Astrocyte (in vitro differentiated cells and primary cell): ENCODE measurements at regions not wholly inside any gene's neighbourhood (a gene's known extent, or its start where the extent isn't known, plus 50 kb on each side); places are given as distances from the start of the nearest gene placed in this dataset.

Source experiments
- DNase-seq: peaks from one replicate; pipeline ENCODE4 v3.0.0-alpha.2; 2010; ENCODE audit warnings: low read depth
- FAIRE-seq: peaks from 2 replicates; lab custom pipeline; 2011; peaks lifted over from hg19 to GRCh38; lab: Jason Lieb, UNC
- H2AFZ ChIP-seq: 2 replicates; pipeline ENCODE4 v1.6.0; 2012; ENCODE audit warnings: low read depth, low read length, inconsistent platforms
- H3K27ac ChIP-seq: 2 replicates; pipeline ENCODE4 v1.5.1; 2011; ENCODE audit warnings: low read depth, low read length, inconsistent platforms
- H3K27me3 ChIP-seq: 2 replicates; pipeline ENCODE4 v1.6.0; 2011; ENCODE audit warnings: low read length, inconsistent platforms; ENCODE audit not compliant: insufficient read depth
- H3K36me3 ChIP-seq: 2 replicates; pipeline ENCODE4 v1.5.1; 2011; ENCODE audit warnings: low read length, inconsistent platforms; ENCODE audit not compliant: insufficient read depth
- H3K4me1 ChIP-seq: 2 replicates; pipeline ENCODE4 v1.5.1; 2011; ENCODE audit warnings: low read length, inconsistent platforms; ENCODE audit not compliant: insufficient read depth
- H3K4me2 ChIP-seq: 2 replicates; pipeline ENCODE4 v1.6.0; 2012; ENCODE audit warnings: low read length, inconsistent platforms
- H3K4me3 ChIP-seq: 2 replicates; pipeline ENCODE4 v1.5.1; 2011; ENCODE audit warnings: low read depth, mild to moderate bottlenecking, low read length, inconsistent platforms; ENCODE audit not compliant: insufficient read depth
- H3K79me2 ChIP-seq: 2 replicates; pipeline ENCODE4 v1.6.0; 2012; ENCODE audit warnings: mild to moderate bottlenecking, low read length, inconsistent platforms; ENCODE audit not compliant: insufficient read depth
- H3K9ac ChIP-seq: 2 replicates; pipeline ENCODE4 v1.6.0; 2012; ENCODE audit warnings: mild to moderate bottlenecking, low read length, inconsistent platforms
- H3K9me3 ChIP-seq: 2 replicates; pipeline ENCODE4 v1.5.1; 2012; ENCODE audit warnings: low read depth, mild to moderate bottlenecking, low read length, inconsistent platforms; ENCODE audit not compliant: insufficient read depth
- H4K20me1 ChIP-seq: 2 replicates; pipeline ENCODE4 v1.6.0; 2012; ENCODE audit warnings: low read length, inconsistent platforms; ENCODE audit not compliant: insufficient read depth
- H3K27ac Mint-ChIP-seq: one replicate; pipeline ENCODE4 v1.8.0; 2021; ENCODE audit warnings: mild to moderate bottlenecking, mixed read lengths; ENCODE audit not compliant: unreplicated experiment
- H3K27me3 Mint-ChIP-seq: one replicate; pipeline ENCODE4 v1.8.0; 2021; ENCODE audit warnings: low read depth, mixed read lengths; ENCODE audit not compliant: unreplicated experiment
- H3K36me3 Mint-ChIP-seq: one replicate; pipeline ENCODE4 v1.8.0; 2021; ENCODE audit warnings: low read depth, mixed read lengths; ENCODE audit not compliant: unreplicated experiment
- H3K4me1 Mint-ChIP-seq: one replicate; pipeline ENCODE4 v1.8.0; 2021; ENCODE audit warnings: low read depth, mixed read lengths; ENCODE audit not compliant: unreplicated experiment
- H3K4me3 Mint-ChIP-seq: one replicate; pipeline ENCODE4 v1.8.0; 2021; ENCODE audit warnings: mild to moderate bottlenecking, moderate library complexity, mixed read lengths; ENCODE audit not compliant: unreplicated experiment
- H3K9me3 Mint-ChIP-seq: one replicate; pipeline ENCODE4 v1.8.0; 2021; ENCODE audit warnings: mild to moderate bottlenecking, mixed read lengths; ENCODE audit not compliant: unreplicated experiment
- EZH2 ChIP-seq: IDR thresholded peaks from 2 replicates; pipeline ENCODE4 v1.6.1; 2012; ENCODE audit warnings: mild to moderate bottlenecking, low read length, inconsistent platforms; ENCODE audit not compliant: insufficient read depth
- TF ChIP-seq, protein P1 (sequence below): IDR thresholded peaks from 2 replicates; pipeline ENCODE4 v1.5.1; 2011; ENCODE audit warnings: low read depth, mild to moderate bottlenecking, inconsistent platforms, low read length, moderate library complexity; ENCODE audit not compliant: insufficient read depth

DNA sequence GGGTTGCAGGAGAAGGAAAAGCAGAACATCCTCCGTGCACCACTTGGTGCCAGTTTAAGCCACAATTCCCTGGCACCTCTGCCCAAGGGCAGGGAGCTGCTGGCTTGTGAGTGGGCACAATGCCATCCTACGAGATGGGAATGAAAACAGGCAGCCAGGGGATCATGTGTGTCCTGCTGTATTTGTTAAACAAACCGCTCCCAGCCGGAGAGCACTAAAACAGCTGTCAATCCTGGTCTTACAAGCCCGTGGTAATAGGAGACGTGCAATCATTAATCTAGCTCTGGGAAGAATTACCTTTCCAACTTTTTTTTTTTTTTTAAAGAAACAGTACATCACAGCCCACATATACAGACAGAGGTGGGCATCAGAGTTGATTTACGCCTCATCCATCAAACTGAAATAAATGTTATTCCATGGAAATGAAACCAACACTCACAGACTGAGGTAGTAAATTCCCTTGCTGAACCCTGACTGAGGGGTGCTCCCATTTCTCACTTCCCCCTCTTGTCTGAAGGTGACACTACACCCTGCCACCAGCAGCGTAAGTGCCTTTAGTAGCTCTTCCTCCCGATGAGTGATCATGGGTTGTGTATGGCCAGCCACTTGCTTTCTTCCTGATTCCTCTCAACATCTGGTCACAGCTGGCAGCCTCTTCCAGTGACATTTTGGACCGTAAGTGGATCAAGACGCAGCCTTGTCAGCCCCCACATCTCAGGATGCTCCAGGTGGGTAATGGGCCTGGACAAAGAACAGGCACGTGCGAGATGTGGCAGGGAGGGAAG lies 143.8 kb downstream of the TEX36 start:
- Histone ChIP-seq H4K20me1 (no peaks in the 10 kb centered on the region), H3K27me3 (peaks cover 4% of the 10 kb centered on the region), H3K36me3 (no peaks in the 10 kb centered on the region), H3K79me2 (no peaks in the 10 kb centered on the region), H3K4me1 (no peaks in the 10 kb centered on the region), H3K4me3 (no peak overlapping the region), H3K27ac (no peak overlapping the region), H2AFZ (no peak overlapping the region), H3K9ac (no peak overlapping the region), H3K4me2 (no peak overlapping the region), H3K9me3 (no peaks in the 10 kb centered on the region)
- no peak for TF ChIP-seq EZH2
- Mint-ChIP-seq H3K4me1 (no peaks in the 10 kb centered on the region), H3K27me3 (peaks cover 42% of the 10 kb centered on the region), H3K4me3 (no peak overlapping the region), H3K36me3 (no peaks in the 10 kb centered on the region), H3K27ac (no peak overlapping the region), H3K9me3 (peaks cover 1% of the 10 kb centered on the region)
- no peak for DNase-seq
- no peak for FAIRE-seq

DNA sequence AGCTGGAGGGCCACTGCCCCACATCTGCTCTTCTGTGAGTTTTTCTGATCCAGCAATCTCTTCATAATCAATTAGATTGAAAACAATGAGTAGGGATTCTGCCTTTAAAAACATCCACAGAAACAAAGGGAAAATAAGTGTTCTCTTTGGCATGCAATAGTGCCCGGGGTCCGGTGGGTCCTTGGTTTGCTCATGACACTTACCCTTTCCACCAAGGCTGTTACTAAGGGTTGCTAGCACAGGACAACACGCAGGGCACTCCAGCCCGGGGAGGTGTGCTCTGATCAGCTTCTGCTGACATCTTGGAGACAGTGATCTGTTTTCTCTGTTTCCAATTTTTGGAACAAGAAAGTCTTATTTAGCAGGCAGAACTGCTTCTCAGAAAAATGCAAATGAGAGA lies 146.7 kb downstream of the TEX36 start:
- Mint-ChIP-seq H3K4me3 (no peak overlapping the region), H3K36me3 (no peaks in the 10 kb centered on the region), H3K27me3 (peaks cover 29% of the 10 kb centered on the region), H3K27ac (no peak overlapping the region), H3K4me1 (no peaks in the 10 kb centered on the region), H3K9me3 (peaks cover 1% of the 10 kb centered on the region)
- FAIRE-seq (no peak), DNase-seq (no peak)
- no peak overlapping the region for H3K4me2 ChIP-seq
- TF ChIP-seq EZH2, result no peak
- TF ChIP-seq, protein P1, sequence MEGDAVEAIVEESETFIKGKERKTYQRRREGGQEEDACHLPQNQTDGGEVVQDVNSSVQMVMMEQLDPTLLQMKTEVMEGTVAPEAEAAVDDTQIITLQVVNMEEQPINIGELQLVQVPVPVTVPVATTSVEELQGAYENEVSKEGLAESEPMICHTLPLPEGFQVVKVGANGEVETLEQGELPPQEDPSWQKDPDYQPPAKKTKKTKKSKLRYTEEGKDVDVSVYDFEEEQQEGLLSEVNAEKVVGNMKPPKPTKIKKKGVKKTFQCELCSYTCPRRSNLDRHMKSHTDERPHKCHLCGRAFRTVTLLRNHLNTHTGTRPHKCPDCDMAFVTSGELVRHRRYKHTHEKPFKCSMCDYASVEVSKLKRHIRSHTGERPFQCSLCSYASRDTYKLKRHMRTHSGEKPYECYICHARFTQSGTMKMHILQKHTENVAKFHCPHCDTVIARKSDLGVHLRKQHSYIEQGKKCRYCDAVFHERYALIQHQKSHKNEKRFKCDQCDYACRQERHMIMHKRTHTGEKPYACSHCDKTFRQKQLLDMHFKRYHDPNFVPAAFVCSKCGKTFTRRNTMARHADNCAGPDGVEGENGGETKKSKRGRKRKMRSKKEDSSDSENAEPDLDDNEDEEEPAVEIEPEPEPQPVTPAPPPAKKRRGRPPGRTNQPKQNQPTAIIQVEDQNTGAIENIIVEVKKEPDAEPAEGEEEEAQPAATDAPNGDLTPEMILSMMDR, result no peak
- no peaks in the 10 kb centered on the region for H4K20me1 ChIP-seq
- no peaks in the 10 kb centered on the region for H3K36me3 ChIP-seq
- H3K4me3 ChIP-seq, result no peak overlapping the region
- H3K4me1 ChIP-seq, result no peaks in the 10 kb centered on the region
- H3K27me3 ChIP-seq, result no peaks in the 10 kb centered on the region
- H3K9ac ChIP-seq, result no peak overlapping the region
- H3K9me3 ChIP-seq, result no peaks in the 10 kb centered on the region
- no peak overlapping the region for H3K27ac ChIP-seq
- H2AFZ ChIP-seq, result no peak overlapping the region
- no peaks in the 10 kb centered on the region for H3K79me2 ChIP-seq

DNA sequence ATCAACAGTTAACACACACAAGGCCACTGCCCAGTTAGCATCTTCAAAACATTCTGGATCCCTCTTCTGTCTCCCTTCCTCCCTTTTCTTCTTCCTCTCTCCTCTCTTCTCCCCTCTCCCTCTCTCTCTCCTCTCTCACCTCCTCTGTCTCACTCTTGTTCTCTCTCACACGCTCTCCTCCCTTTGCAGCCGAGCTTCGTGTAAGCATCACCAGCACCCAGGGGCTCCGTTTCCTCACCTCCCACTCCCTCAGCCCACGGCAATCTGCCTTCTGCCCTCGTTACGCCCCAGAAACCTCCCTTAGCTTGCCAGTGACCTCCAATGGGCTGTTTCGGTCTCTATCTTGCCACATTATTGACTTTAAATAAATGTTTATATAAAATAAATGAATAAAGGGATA lies 147.4 kb downstream of the TEX36 start:
- Histone ChIP-seq H3K36me3 (no peaks in the 10 kb centered on the region), H2AFZ (no peak overlapping the region), H3K27ac (no peak overlapping the region), H3K27me3 (no peaks in the 10 kb centered on the region), H3K9me3 (no peaks in the 10 kb centered on the region), H3K4me3 (no peak overlapping the region), H3K4me2 (no peak overlapping the region), H3K4me1 (no peaks in the 10 kb centered on the region), H4K20me1 (no peaks in the 10 kb centered on the region), H3K9ac (no peak overlapping the region), H3K79me2 (no peaks in the 10 kb centered on the region)
- Mint-ChIP-seq H3K36me3 (no peaks in the 10 kb centered on the region), H3K27ac (no peak overlapping the region), H3K4me1 (no peaks in the 10 kb centered on the region), H3K4me3 (no peak overlapping the region), H3K9me3 (peaks cover 1% of the 10 kb centered on the region), H3K27me3 (peaks cover 33% of the 10 kb centered on the region)
- FAIRE-seq (no peak), DNase-seq (no peak)
- TF ChIP-seq, protein P1, result no peak
- TF ChIP-seq EZH2, result no peak
